ENCODE measurements at regions not wholly inside any gene's neighbourhood (a gene's known extent, or its start where the extent isn't known, plus 50 kb on each side); places are given as distances from the start of the nearest gene placed in this dataset.

GRCh38 chr12:131397493-131398181 is 313.3 kb upstream of the SFSWAP start:
- POLR2A ChIA-PET (ENCODE audit: unreplicated experiment): no interaction called here
- no peak overlapping the region for H2BK15ac ChIP-seq (ENCODE audit: low read depth, low read length)
- H3K36me3 ChIP-seq (ENCODE audit: control insufficient read depth, insufficient read depth, low read length): no peaks in the 10 kb centered on the region
- H3K14ac ChIP-seq (replicated peaks; ENCODE audit: low read depth, low read length): no peak overlapping the region
- no peak overlapping the region for H4K5ac ChIP-seq (ENCODE audit: low read depth, low read length)
- H3K4me3 ChIP-seq (ENCODE audit: insufficient read depth, low read depth, low read length): no peak overlapping the region
- 67% methylated on average over 1 of the region's 5 CpGs; no CpG with 5 or more reads in 1 of the 2 experiments for WGBS, 2 experiments (ENCODE audit: extremely low coverage in 2 of 2, insufficient read length in 1 of 2)
- H4K20me1 ChIP-seq (ENCODE audit: insufficient read depth, low read length): no peaks in the 10 kb centered on the region
- intact Hi-C loops (cut with micrococcal nuclease): no loop called here
- no peaks in the 10 kb centered on the region for H3K9me1 ChIP-seq (ENCODE audit: insufficient read depth, low read length)
- BruUV-seq (replicated peaks): no TSS peak
- no peak overlapping the region for H4K91ac ChIP-seq (ENCODE audit: insufficient read depth, low read depth, low read length)
- no peak overlapping the region for H3K9ac ChIP-seq (ENCODE audit: low read depth, low read length)
- H2BK120ac ChIP-seq (ENCODE audit: low read depth, low read length): no peak overlapping the region
- H3K27me3 ChIP-seq (ENCODE audit: control insufficient read depth, insufficient read depth, low read length): no peaks in the 10 kb centered on the region
- H3K27ac ChIP-seq (ENCODE audit: insufficient read depth, low read length): no peak overlapping the region
- no peak for ATAC-seq (ENCODE audit: low read depth)
- H3K18ac ChIP-seq (ENCODE audit: low read depth, low read length): no peak overlapping the region
- no peak for TF ChIP-seq SMC3 (IDR thresholded peaks at IDR 0.05; ENCODE audit: low read depth, low read length)
- no peak for TF ChIP-seq POLR2A (IDR thresholded peaks at IDR 0.05; ENCODE audit: low read depth, low read length)
- TF ChIP-seq MXI1 (IDR thresholded peaks at IDR 0.05; ENCODE audit: borderline replicate concordance, low read depth, low read length): no peak
- TF ChIP-seq NFE2L2 (IDR thresholded peaks at IDR 0.05; ENCODE audit: low read depth, low read length): no peak
- TF ChIP-seq MAZ (IDR thresholded peaks at IDR 0.05; ENCODE audit: borderline replicate concordance, low read depth, low read length): no peak
- TF ChIP-seq CHD1 (IDR thresholded peaks at IDR 0.05; ENCODE audit: low read depth, low read length): no peak
- TF ChIP-seq CEBPB (IDR thresholded peaks at IDR 0.05; ENCODE audit: low read depth, low read length): no peak
- TF ChIP-seq ELK1 (IDR thresholded peaks at IDR 0.05; ENCODE audit: borderline replicate concordance, low read depth, low read length): no peak
- no peak for TF ChIP-seq RFX5 (IDR thresholded peaks at IDR 0.05; ENCODE audit: low read depth, low read length)
- TF ChIP-seq, protein P1, sequence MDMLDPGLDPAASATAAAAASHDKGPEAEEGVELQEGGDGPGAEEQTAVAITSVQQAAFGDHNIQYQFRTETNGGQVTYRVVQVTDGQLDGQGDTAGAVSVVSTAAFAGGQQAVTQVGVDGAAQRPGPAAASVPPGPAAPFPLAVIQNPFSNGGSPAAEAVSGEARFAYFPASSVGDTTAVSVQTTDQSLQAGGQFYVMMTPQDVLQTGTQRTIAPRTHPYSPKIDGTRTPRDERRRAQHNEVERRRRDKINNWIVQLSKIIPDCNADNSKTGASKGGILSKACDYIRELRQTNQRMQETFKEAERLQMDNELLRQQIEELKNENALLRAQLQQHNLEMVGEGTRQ (IDR thresholded peaks at IDR 0.05; ENCODE audit: low read depth, low read length): no peak
- no peak for TF ChIP-seq FOS (IDR thresholded peaks at IDR 0.05; ENCODE audit: low read depth, low read length)
- no peak for TF ChIP-seq MAFK (IDR thresholded peaks at IDR 0.05; ENCODE audit: low read depth, low read length)
- TF ChIP-seq, protein P2, sequence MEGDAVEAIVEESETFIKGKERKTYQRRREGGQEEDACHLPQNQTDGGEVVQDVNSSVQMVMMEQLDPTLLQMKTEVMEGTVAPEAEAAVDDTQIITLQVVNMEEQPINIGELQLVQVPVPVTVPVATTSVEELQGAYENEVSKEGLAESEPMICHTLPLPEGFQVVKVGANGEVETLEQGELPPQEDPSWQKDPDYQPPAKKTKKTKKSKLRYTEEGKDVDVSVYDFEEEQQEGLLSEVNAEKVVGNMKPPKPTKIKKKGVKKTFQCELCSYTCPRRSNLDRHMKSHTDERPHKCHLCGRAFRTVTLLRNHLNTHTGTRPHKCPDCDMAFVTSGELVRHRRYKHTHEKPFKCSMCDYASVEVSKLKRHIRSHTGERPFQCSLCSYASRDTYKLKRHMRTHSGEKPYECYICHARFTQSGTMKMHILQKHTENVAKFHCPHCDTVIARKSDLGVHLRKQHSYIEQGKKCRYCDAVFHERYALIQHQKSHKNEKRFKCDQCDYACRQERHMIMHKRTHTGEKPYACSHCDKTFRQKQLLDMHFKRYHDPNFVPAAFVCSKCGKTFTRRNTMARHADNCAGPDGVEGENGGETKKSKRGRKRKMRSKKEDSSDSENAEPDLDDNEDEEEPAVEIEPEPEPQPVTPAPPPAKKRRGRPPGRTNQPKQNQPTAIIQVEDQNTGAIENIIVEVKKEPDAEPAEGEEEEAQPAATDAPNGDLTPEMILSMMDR (conservative IDR thresholded peaks at IDR 0.05; ENCODE audit: low read depth, low read length): no peak
- TF ChIP-seq RAD21 (IDR thresholded peaks at IDR 0.05; ENCODE audit: low read length): no peak
- TF ChIP-seq BHLHE40 (IDR thresholded peaks at IDR 0.05; ENCODE audit: low read depth, low read length): no peak
- TF ChIP-seq RCOR1 (IDR thresholded peaks at IDR 0.05; ENCODE audit: insufficient replicate concordance, low read length): no peak
- H3K9me3 ChIP-seq (ENCODE audit: control insufficient read depth, insufficient read depth, low read length): peaks cover 8% of the 10 kb centered on the region; the same call in 1 of the 2 replicates
- DNase-seq: no peak
- H2BK20ac ChIP-seq (ENCODE audit: low read depth, low read length): no peak overlapping the region
- in situ Hi-C loops (cut with MboI; ENCODE audit: low sequenced_read_pairs): no loop called here
- no peaks in the 10 kb centered on the region for H3K4me1 ChIP-seq (ENCODE audit: control insufficient read depth, insufficient read depth, low read length)
- H2BK5ac ChIP-seq (ENCODE audit: low read depth, low read length, poor library complexity, severe bottlenecking): no peak overlapping the region
- H3K23ac ChIP-seq (ENCODE audit: low read depth, low read length): no peak overlapping the region
- dilution Hi-C loops (cut with HindIII; ENCODE audit: low sequenced_read_pairs, unreplicated experiment): no loop called here
- H2AFZ ChIP-seq (replicated peaks; ENCODE audit: low read length, poor library complexity): no peak overlapping the region
- H3K56ac ChIP-seq (ENCODE audit: extremely low read depth, insufficient read depth, low read length): no peak overlapping the region
- no peak overlapping the region for H4K8ac ChIP-seq (ENCODE audit: low read depth in 2 of 2, low read length in 2 of 2)
- H3K4me2 ChIP-seq (ENCODE audit: low read depth, low read length): no peak overlapping the region
- H2AK5ac ChIP-seq (ENCODE audit: low read depth, low read length): no peak overlapping the region
- no peaks in the 10 kb centered on the region for H3K79me1 ChIP-seq (ENCODE audit: low read depth in 1 of 2, low read length in 2 of 2)
- no peak overlapping the region for H2AK9ac ChIP-seq (replicated peaks; ENCODE audit: low read depth, low read length, poor library complexity)
- CTCF ChIA-PET: no interaction called here
- H3K4ac ChIP-seq (ENCODE audit: low read depth, low read length): no peak overlapping the region

All from IMR-90 (cell line).